ENCODE measurements at regions not wholly inside any gene's neighbourhood (a gene's known extent, or its start where the extent isn't known, plus 50 kb on each side); places are given as distances from the start of the nearest gene placed in this dataset.

- no peak overlapping the region for H4K8ac ChIP-seq (ENCODE audit: extremely low read depth, insufficient read depth, low read length)
- H3K18ac ChIP-seq (ENCODE audit: extremely low read depth, low read length), result no peak overlapping the region
- no peaks in the 10 kb centered on the region for H3K79me2 ChIP-seq (ENCODE audit: control insufficient read depth in 1 of 2, insufficient read depth in 2 of 2, low read length in 2 of 2)
- no peak overlapping the region for H4K91ac ChIP-seq (replicated peaks; ENCODE audit: insufficient read length, low read length)
- no peaks in the 10 kb centered on the region for H3K9me3 ChIP-seq (ENCODE audit: insufficient read depth in 2 of 2, low read depth in 1 of 2, low read length in 1 of 2)
- H3K4me2 ChIP-seq (ENCODE audit: insufficient read depth in 1 of 2, low read depth in 2 of 2, low read length in 2 of 2), result no peak overlapping the region
- H3K79me1 ChIP-seq (ENCODE audit: low read depth, low read length), result no peaks in the 10 kb centered on the region
- H3K36me3 ChIP-seq (ENCODE audit: control insufficient read depth in 2 of 4, insufficient read depth in 4 of 4, low read length in 3 of 4), result no peaks in the 10 kb centered on the region
- no peak overlapping the region for H3K23ac ChIP-seq (ENCODE audit: insufficient read length)
- no peak overlapping the region for H2BK20ac ChIP-seq (ENCODE audit: low read length)
- H3K4me3 ChIP-seq (ENCODE audit: extremely low read depth in 1 of 4, insufficient read depth in 2 of 4, low read depth in 3 of 4, low read length in 4 of 4), result no peak overlapping the region
- no peaks in the 10 kb centered on the region for H3K27me3 ChIP-seq (replicated peaks in 1 of 4; ENCODE audit: control insufficient read depth in 3 of 4, extremely low read depth in 1 of 4, insufficient read depth in 3 of 4, low read length in 3 of 4)
- no peak overlapping the region for H2AFZ ChIP-seq (ENCODE audit: low read length)
- 82% methylated on average over 2 of the region's 2 CpGs; no CpG with 5 or more reads in 1 of the 2 experiments for WGBS, 2 experiments (ENCODE audit: extremely low coverage in 1 of 2, insufficient coverage in 1 of 2, insufficient read length in 1 of 2, insufficient replicate concordance in 2 of 2, low coverage in 1 of 2, low lambda C conversion rate in 2 of 2, missing lambda C conversion rate in 1 of 2)
- no peaks in the 10 kb centered on the region for H3K23me2 ChIP-seq (ENCODE audit: low read depth, low read length)
- no peak overlapping the region for H3K4ac ChIP-seq (replicated peaks; ENCODE audit: insufficient read length, low read depth, low read length)
- no peaks in the 10 kb centered on the region for H3K4me1 ChIP-seq (replicated peaks in 1 of 4; ENCODE audit: control insufficient read depth in 3 of 4, insufficient read depth in 4 of 4, low read length in 3 of 4)
- no peak overlapping the region for H2BK5ac ChIP-seq (ENCODE audit: low read depth, low read length)
- H3K9ac ChIP-seq (replicated peaks in 1 of 4; ENCODE audit: extremely low read depth in 1 of 4, low read depth in 3 of 4, low read length in 3 of 4), result no peak overlapping the region
- H3K27ac ChIP-seq (ENCODE audit: low read depth, low read length), result no peak overlapping the region
- no peaks in the 10 kb centered on the region for H4K20me1 ChIP-seq (replicated peaks in 1 of 2; ENCODE audit: control insufficient read depth in 1 of 2, insufficient read depth in 2 of 2, low read length in 2 of 2)
- no peak overlapping the region for H2BK15ac ChIP-seq (ENCODE audit: low read length)
- H2BK12ac ChIP-seq (ENCODE audit: low read depth, low read length), result no peak overlapping the region
- CTCF ChIA-PET (ENCODE audit: partially characterized antibody), result no interaction called here
- POLR2A ChIA-PET (ENCODE audit: partially characterized antibody), result no interaction called here
- no peak for FAIRE-seq
- no peak overlapping the region for H3K56ac ChIP-seq (replicated peaks; ENCODE audit: insufficient read length, low read depth, low read length)
- H2AK5ac ChIP-seq (ENCODE audit: low read depth, low read length), result no peak overlapping the region
- no peak overlapping the region for H4K5ac ChIP-seq (ENCODE audit: insufficient read length, low read depth, low read length)
- H2BK120ac ChIP-seq (replicated peaks; ENCODE audit: low read depth, low read length), result no peak overlapping the region
- DNase-seq (ENCODE audit: low read depth in 1 of 2, low spot score in 2 of 2), result no peak
- no peak overlapping the region for H3K14ac ChIP-seq (ENCODE audit: insufficient read length)
- TF ChIP-seq CBX5 (IDR thresholded peaks at IDR 0.05; ENCODE audit: low read depth, low read length) (no peak), ZNF274 (IDR thresholded peaks at IDR 0.05; ENCODE audit: borderline replicate concordance, extremely low read depth, low read length) (no peak)
These were observed 410.6 kb downstream of the TBC1D4 start for GRCh38 chr13:75071395-75071794.
